Smooth muscle cell (in vitro differentiated cells): ENCODE measurements at regions not wholly inside any gene's neighbourhood (a gene's known extent, or its start where the extent isn't known, plus 50 kb on each side); places are given as distances from the start of the nearest gene placed in this dataset.

Source experiments
- DNase-seq: peaks from one replicate; lab custom pipeline; 2025; ENCODE audit not compliant: unreplicated experiment; lab: John Stamatoyannopoulos, UW
- H2AFZ ChIP-seq: fragments of 200-600 bp; sonication (generic); 2 replicates; pipeline ENCODE4 v1.6.0; 2016; ENCODE audit warnings: antibody characterized with exemption, low read depth, mild to moderate bottlenecking
- H3F3A ChIP-seq: fragments of 200-600 bp; sonication (generic); 2 replicates; pipeline ENCODE4 v1.6.0; 2017; ENCODE audit warnings: antibody characterized with exemption, low read depth
- H3K27ac ChIP-seq: fragments of 200-600 bp; sonication (generic); 2 replicates; pipeline ENCODE4 v1.5.1; 2016; ENCODE audit warnings: low read depth, mild to moderate bottlenecking
- H3K27me3 ChIP-seq: fragments of 200-600 bp; sonication (generic); 2 replicates; pipeline ENCODE4 v1.6.1; 2016; ENCODE audit warnings: low read depth, mild to moderate bottlenecking
- H3K36me3 ChIP-seq: fragments of 200-600 bp; sonication (generic); 2 replicates; pipeline ENCODE4 v1.5.1; 2016; ENCODE audit warnings: low read depth
- H3K4me1 ChIP-seq: fragments of 200-600 bp; sonication (generic); 2 replicates; pipeline ENCODE4 v1.5.1; 2016; ENCODE audit warnings: low read depth
- H3K4me2 ChIP-seq: fragments of 200-600 bp; sonication (generic); 2 replicates; pipeline ENCODE4 v1.6.0; 2016; ENCODE audit warnings: mild to moderate bottlenecking
- H3K4me3 ChIP-seq: fragments of 200-600 bp; sonication (generic); 2 replicates; pipeline ENCODE4 v1.5.1; 2016; ENCODE audit warnings: mild to moderate bottlenecking
- H3K79me2 ChIP-seq: fragments of 200-600 bp; sonication (generic); 2 replicates; pipeline ENCODE4 v1.6.0; 2016; ENCODE audit warnings: low read depth, mild to moderate bottlenecking
- H3K9ac ChIP-seq: fragments of 200-600 bp; sonication (generic); 2 replicates; pipeline ENCODE4 v1.6.0; 2016; ENCODE audit warnings: low read depth
- H3K9me3 ChIP-seq: fragments of 200-600 bp; sonication (generic); replicated peaks from 2 replicates; pipeline ENCODE4 v1.5.1; 2016; ENCODE audit warnings: low read depth
- H4K20me1 ChIP-seq: fragments of 200-600 bp; sonication (generic); 2 replicates; pipeline ENCODE4 v1.6.0; 2016; ENCODE audit warnings: low read depth
- CTCF ChIP-seq: fragments of 200-600 bp; sonication (generic); IDR thresholded peaks from 2 replicates; pipeline ENCODE4 v1.5.1; 2017; ENCODE audit warnings: borderline replicate concordance, mild to moderate bottlenecking, antibody characterized with exemption; ENCODE audit not compliant: insufficient read depth, poor library complexity, severe bottlenecking
- WGBS: methylation state at CpG from one replicate; pipeline ENCODE4 v1.1.7; 2016; ENCODE audit warnings: low lambda C conversion rate; 5-methylcytosine and 5-hydroxymethylcytosine counted together

GRCh38 chr2:2495606-2496005 lies 164.5 kb upstream of the MYT1L start:
- 87% methylated on average over 1 of the region's 1 CpG for WGBS
- no peak for TF ChIP-seq CTCF

GRCh38 chr2:2493496-2493895 lies 162.4 kb upstream of the MYT1L start:
- no peak overlapping the region for H3K4me2 ChIP-seq
- no peaks in the 10 kb centered on the region for H3F3A ChIP-seq
- no peaks in the 10 kb centered on the region for H3K9me3 ChIP-seq
- H3K79me2 ChIP-seq = no peaks in the 10 kb centered on the region
- no peak overlapping the region for H3K4me3 ChIP-seq
- no peaks in the 10 kb centered on the region for H3K36me3 ChIP-seq
- H3K27ac ChIP-seq = no peak overlapping the region
- TF ChIP-seq CTCF = no peak
- H3K27me3 ChIP-seq = no peaks in the 10 kb centered on the region
- H3K4me1 ChIP-seq = no peaks in the 10 kb centered on the region
- H4K20me1 ChIP-seq = no peaks in the 10 kb centered on the region
- 82% methylated on average over 5 of the region's 5 CpGs for WGBS
- no peak overlapping the region for H2AFZ ChIP-seq
- no peak for DNase-seq
- H3K9ac ChIP-seq = no peak overlapping the region

More at GRCh38 chr2:2495606-2496005, 164.5 kb upstream of the MYT1L start:
- no peak overlapping the region for H3K27ac ChIP-seq
- no peak overlapping the region for H3K4me3 ChIP-seq
- H4K20me1 ChIP-seq = no peaks in the 10 kb centered on the region
- DNase-seq = no peak
- no peaks in the 10 kb centered on the region for H3K79me2 ChIP-seq
- H3F3A ChIP-seq = no peaks in the 10 kb centered on the region
- H3K4me2 ChIP-seq = no peak overlapping the region
- no peaks in the 10 kb centered on the region for H3K9me3 ChIP-seq
- H3K4me1 ChIP-seq = no peaks in the 10 kb centered on the region
- H3K27me3 ChIP-seq = no peaks in the 10 kb centered on the region
- no peak overlapping the region for H2AFZ ChIP-seq
- no peak overlapping the region for H3K9ac ChIP-seq
- no peaks in the 10 kb centered on the region for H3K36me3 ChIP-seq

DNA sequence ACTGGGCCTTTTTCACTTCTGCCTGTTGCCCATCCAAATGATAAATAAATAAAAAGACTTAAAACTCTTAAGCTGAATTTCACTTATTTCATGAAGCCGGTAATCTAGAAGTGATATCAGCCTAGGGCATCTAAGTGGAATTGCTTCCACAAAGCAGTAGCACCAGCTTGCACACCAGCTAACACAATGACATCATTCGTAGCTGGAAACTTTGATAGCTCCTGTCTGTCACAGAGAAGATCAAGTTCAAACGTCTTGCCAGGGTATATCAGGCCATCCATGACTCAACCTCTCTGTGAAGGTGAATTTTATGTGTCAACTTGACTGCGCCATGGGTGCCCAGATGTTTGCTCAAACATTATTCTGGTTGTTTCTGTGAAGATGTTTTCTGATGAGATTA lies 161.7 kb upstream of the MYT1L start:
- no peaks in the 10 kb centered on the region for H3K36me3 ChIP-seq
- H3K27ac ChIP-seq = no peak overlapping the region
- H3K9ac ChIP-seq = no peak overlapping the region
- no peak for TF ChIP-seq CTCF
- WGBS = 86% methylated on average over 4 of the region's 4 CpGs
- no peak overlapping the region for H3K4me2 ChIP-seq
- no peaks in the 10 kb centered on the region for H3K9me3 ChIP-seq
- H2AFZ ChIP-seq = no peak overlapping the region
- no peaks in the 10 kb centered on the region for H3K27me3 ChIP-seq
- H3K4me3 ChIP-seq = no peak overlapping the region
- H3K79me2 ChIP-seq = no peaks in the 10 kb centered on the region
- no peaks in the 10 kb centered on the region for H3F3A ChIP-seq
- DNase-seq = no peak
- H3K4me1 ChIP-seq = no peaks in the 10 kb centered on the region
- no peaks in the 10 kb centered on the region for H4K20me1 ChIP-seq

DNA sequence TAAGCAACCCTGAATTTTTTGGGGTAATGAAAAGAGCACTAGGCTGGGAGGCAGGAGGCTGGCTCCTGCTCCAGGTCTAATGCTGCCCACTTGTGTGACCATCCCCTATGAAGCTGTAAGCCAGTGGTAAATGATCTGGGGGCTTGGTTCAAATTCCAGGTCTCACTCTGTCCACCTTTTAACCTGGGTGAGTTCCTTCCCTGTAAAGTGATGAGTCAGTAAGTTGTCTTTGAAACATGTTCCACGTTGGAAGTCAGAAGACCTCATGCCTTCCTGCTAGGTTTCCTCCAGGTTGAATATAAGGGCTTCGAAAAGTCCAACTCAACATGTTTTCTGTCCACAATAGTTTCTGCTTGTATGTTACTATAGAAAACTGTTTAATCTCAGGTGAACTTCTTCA lies 160.9 kb upstream of the MYT1L start:
- no peak overlapping the region for H2AFZ ChIP-seq
- 83% methylated on average over 2 of the region's 2 CpGs for WGBS
- H3K9ac ChIP-seq = no peak overlapping the region
- no peaks in the 10 kb centered on the region for H4K20me1 ChIP-seq
- no peak overlapping the region for H3K4me2 ChIP-seq
- H3K27me3 ChIP-seq = no peaks in the 10 kb centered on the region
- H3K36me3 ChIP-seq = no peaks in the 10 kb centered on the region
- no peak for TF ChIP-seq CTCF
- H3K4me1 ChIP-seq = no peaks in the 10 kb centered on the region
- no peaks in the 10 kb centered on the region for H3F3A ChIP-seq
- H3K9me3 ChIP-seq = no peaks in the 10 kb centered on the region
- no peak for DNase-seq
- no peaks in the 10 kb centered on the region for H3K79me2 ChIP-seq
- no peak overlapping the region for H3K27ac ChIP-seq
- H3K4me3 ChIP-seq = no peak overlapping the region
